Glutamatergic neuron (in vitro differentiated cells): ENCODE measurements at regions not wholly inside any gene's neighbourhood (a gene's known extent, or its start where the extent isn't known, plus 50 kb on each side); places are given as distances from the start of the nearest gene placed in this dataset.

Experiments used
- DNase-seq: peaks from one replicate; pipeline ENCODE4 v3.0.0; 2022
- H3K27ac Mint-ChIP-seq: one replicate; pipeline ENCODE4 v1.8.0; 2020; ENCODE audit warnings: mild to moderate bottlenecking, mixed read lengths, inconsistent platforms; ENCODE audit not compliant: unreplicated experiment
- H3K27me3 Mint-ChIP-seq: one replicate; pipeline ENCODE4 v1.8.0; 2020; ENCODE audit warnings: mild to moderate bottlenecking, moderate library complexity, mixed read lengths, inconsistent platforms; ENCODE audit not compliant: unreplicated experiment
- H3K36me3 Mint-ChIP-seq: one replicate; pipeline ENCODE4 v1.8.0; 2020; ENCODE audit warnings: mild to moderate bottlenecking, mixed read lengths, inconsistent platforms; ENCODE audit not compliant: unreplicated experiment
- H3K4me1 Mint-ChIP-seq: one replicate; pipeline ENCODE4 v1.8.0; 2020; ENCODE audit warnings: mild to moderate bottlenecking, low read depth, mixed read lengths, inconsistent platforms; ENCODE audit not compliant: unreplicated experiment
- H3K4me3 Mint-ChIP-seq: one replicate; pipeline ENCODE4 v1.8.0; 2020; ENCODE audit warnings: mild to moderate bottlenecking, mixed read lengths, inconsistent platforms; ENCODE audit not compliant: unreplicated experiment
- H3K9me3 Mint-ChIP-seq: one replicate; pipeline ENCODE4 v1.8.0; 2020; ENCODE audit warnings: mild to moderate bottlenecking, moderate library complexity, mixed read lengths, inconsistent platforms; ENCODE audit not compliant: unreplicated experiment
- TF ChIP-seq, protein P1 (sequence below): fragments of 200-600 bp; sonication (generic); IDR thresholded peaks from one replicate; pipeline ENCODE4 v1.5.0; 2021; ENCODE audit not compliant: partially characterized antibody, unreplicated experiment

DNA sequence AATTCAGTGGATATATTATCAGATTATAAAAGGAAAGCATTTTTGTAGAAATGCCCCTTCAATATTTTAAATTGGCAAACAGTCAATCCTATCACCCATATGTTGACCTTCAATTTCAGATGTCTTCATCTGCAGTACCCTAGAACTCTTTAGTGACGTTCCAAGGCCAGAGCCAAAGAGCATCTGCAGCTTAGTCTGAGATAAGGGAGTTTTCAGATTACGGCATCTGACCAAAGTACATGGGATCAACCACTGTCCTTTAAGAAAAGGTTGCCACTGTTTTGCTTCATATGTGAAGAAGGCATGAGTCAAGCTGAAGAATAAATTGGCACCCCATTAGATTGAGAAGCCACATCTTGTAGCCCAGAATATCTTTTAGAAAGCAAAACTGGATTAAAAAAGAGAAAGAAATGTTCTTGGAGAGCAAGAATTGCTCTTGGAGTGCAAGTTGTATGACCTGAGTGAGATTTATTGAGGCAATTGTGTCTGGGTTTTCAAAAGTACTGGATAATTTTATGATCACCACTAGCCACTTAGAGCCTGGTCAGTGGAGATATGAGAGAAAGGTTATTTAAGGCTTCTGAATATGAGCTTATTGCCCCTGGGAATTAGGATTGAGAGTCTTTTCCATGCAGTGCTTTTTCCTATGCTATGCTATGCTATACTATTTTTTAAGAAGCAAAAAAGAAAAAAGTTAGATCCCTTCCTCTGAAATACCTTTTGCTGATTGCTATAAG is 251.9 kb upstream of the NR3C2 start:
- H3K4me1 Mint-ChIP-seq: no peaks in the 10 kb centered on the region
- no peaks in the 10 kb centered on the region for H3K27me3 Mint-ChIP-seq
- no peak overlapping the region for H3K4me3 Mint-ChIP-seq
- TF ChIP-seq, protein P1, sequence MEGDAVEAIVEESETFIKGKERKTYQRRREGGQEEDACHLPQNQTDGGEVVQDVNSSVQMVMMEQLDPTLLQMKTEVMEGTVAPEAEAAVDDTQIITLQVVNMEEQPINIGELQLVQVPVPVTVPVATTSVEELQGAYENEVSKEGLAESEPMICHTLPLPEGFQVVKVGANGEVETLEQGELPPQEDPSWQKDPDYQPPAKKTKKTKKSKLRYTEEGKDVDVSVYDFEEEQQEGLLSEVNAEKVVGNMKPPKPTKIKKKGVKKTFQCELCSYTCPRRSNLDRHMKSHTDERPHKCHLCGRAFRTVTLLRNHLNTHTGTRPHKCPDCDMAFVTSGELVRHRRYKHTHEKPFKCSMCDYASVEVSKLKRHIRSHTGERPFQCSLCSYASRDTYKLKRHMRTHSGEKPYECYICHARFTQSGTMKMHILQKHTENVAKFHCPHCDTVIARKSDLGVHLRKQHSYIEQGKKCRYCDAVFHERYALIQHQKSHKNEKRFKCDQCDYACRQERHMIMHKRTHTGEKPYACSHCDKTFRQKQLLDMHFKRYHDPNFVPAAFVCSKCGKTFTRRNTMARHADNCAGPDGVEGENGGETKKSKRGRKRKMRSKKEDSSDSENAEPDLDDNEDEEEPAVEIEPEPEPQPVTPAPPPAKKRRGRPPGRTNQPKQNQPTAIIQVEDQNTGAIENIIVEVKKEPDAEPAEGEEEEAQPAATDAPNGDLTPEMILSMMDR: no peak
- no peaks in the 10 kb centered on the region for H3K36me3 Mint-ChIP-seq
- DNase-seq: no peak
- H3K27ac Mint-ChIP-seq: no peak overlapping the region
- no peaks in the 10 kb centered on the region for H3K9me3 Mint-ChIP-seq

- TF ChIP-seq, protein P1: no peak
- Mint-ChIP-seq H3K4me1 (peaks cover 6% of the 10 kb centered on the region), H3K4me3 (no peak overlapping the region), H3K9me3 (no peaks in the 10 kb centered on the region), H3K36me3 (no peaks in the 10 kb centered on the region), H3K27ac (no peak overlapping the region), H3K27me3 (no peaks in the 10 kb centered on the region)
- no peak for DNase-seq
These were observed 250.0 kb upstream of the NR3C2 start for GRCh38 chr4:148692242-148692641.

DNA sequence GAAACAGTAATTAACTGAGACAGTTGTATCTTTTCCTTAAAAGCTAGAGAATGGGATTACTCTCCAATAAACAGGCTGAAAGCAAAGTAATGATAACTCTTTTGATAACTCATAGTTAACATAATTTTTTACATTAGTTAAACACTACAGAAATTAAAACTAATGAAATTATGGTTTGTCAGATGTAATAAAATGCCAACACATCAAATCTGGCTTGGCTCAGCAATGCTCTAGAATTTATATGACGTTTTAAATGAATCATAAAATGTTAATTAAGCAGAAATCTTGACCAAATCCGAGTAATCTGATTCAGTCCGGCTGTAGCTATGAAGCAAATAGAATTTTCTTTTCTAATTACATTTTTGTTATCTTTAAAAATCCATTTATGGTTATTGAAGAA is 244.2 kb upstream of the NR3C2 start:
- no peak overlapping the region for H3K27ac Mint-ChIP-seq
- peaks cover 6% of the 10 kb centered on the region for H3K4me1 Mint-ChIP-seq
- DNase-seq: no peak
- H3K27me3 Mint-ChIP-seq: no peaks in the 10 kb centered on the region
- no peaks in the 10 kb centered on the region for H3K36me3 Mint-ChIP-seq
- no peak overlapping the region for H3K4me3 Mint-ChIP-seq
- H3K9me3 Mint-ChIP-seq: no peaks in the 10 kb centered on the region
- TF ChIP-seq, protein P1: no peak

DNA sequence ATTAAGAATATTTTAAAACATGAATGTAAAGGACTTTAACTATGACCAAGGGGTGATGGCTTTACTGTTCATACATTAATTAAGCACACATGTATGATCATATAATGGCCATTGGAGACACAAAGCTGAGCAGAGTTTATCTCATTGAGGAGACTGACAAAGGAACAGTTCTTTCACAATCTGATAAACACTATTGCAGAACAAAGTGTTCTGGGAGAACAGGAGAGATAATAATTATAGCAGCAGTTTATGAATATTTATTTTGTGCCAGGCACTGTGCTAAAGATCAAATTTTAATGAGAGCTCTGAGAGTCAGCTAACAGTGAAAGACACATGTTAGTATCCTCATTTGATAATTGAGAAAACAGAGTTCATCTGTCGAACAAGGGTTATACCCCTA is 242.4 kb upstream of the NR3C2 start:
- no peaks in the 10 kb centered on the region for H3K27me3 Mint-ChIP-seq
- no peak overlapping the region for H3K27ac Mint-ChIP-seq
- TF ChIP-seq, protein P1: no peak
- H3K36me3 Mint-ChIP-seq: no peaks in the 10 kb centered on the region
- DNase-seq: no peak
- no peak overlapping the region for H3K4me3 Mint-ChIP-seq
- no peaks in the 10 kb centered on the region for H3K9me3 Mint-ChIP-seq
- peaks cover 6% of the 10 kb centered on the region for H3K4me1 Mint-ChIP-seq

- H3K27me3 Mint-ChIP-seq: no peaks in the 10 kb centered on the region
- H3K27ac Mint-ChIP-seq: no peak overlapping the region
- H3K9me3 Mint-ChIP-seq: no peaks in the 10 kb centered on the region
- TF ChIP-seq, protein P1: no peak
- no peak for DNase-seq
- no peaks in the 10 kb centered on the region for H3K4me1 Mint-ChIP-seq
- H3K4me3 Mint-ChIP-seq: no peak overlapping the region
- H3K36me3 Mint-ChIP-seq: no peaks in the 10 kb centered on the region
These were observed 238.7 kb upstream of the NR3C2 start for GRCh38 chr4:148680884-148681283.
